ENCODE measurements at regions not wholly inside any gene's neighbourhood (a gene's known extent, or its start where the extent isn't known, plus 50 kb on each side); places are given as distances from the start of the nearest gene placed in this dataset.
"Not testable (repeated sequence)": the region's sequence is repeated elsewhere in the genome, so short reads cannot be mapped to it uniquely, and the experiment has no call there.

DNA sequence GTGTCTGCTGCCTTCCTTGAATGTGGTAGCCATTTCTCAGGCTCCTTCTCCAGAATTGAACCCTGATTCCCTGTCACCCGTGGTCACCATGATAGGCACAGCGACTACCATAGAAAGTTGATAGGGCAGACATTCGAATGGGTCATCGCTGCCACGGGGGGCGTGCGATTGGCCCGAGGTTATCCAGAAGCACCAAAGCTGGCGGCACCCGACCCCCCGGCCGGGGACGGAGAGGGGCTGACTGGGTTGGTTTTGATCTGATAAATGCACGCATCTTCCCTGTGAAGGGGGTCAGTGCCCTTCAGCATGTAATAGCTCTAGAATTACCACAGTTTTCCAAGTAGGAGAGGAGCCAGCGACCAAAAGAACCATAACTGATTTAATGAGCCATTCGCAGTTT, 94.0 kb upstream of the ANKRD30BL start:
- Histone ChIP-seq H3K27ac (no peak overlapping the region), H3K4me1 (peaks cover 17% of the 10 kb centered on the region), H3K4me3 (no peak overlapping the region), H3K27me3 (no peaks in the 10 kb centered on the region), H3K36me3 (no peaks in the 10 kb centered on the region), H3K9me3 (no peaks in the 10 kb centered on the region)
- intact Hi-C loops (cut with DNase I), result no loop called here
- DNase-seq (ENCODE audit: extremely low spot score in 2 of 2), result no peak
- no peak for TF ChIP-seq POLR2AphosphoS5 (IDR thresholded peaks at IDR 0.05; ENCODE audit: insufficient read depth in 1 of 2, low read depth in 1 of 2)
- TF ChIP-seq, protein P1, sequence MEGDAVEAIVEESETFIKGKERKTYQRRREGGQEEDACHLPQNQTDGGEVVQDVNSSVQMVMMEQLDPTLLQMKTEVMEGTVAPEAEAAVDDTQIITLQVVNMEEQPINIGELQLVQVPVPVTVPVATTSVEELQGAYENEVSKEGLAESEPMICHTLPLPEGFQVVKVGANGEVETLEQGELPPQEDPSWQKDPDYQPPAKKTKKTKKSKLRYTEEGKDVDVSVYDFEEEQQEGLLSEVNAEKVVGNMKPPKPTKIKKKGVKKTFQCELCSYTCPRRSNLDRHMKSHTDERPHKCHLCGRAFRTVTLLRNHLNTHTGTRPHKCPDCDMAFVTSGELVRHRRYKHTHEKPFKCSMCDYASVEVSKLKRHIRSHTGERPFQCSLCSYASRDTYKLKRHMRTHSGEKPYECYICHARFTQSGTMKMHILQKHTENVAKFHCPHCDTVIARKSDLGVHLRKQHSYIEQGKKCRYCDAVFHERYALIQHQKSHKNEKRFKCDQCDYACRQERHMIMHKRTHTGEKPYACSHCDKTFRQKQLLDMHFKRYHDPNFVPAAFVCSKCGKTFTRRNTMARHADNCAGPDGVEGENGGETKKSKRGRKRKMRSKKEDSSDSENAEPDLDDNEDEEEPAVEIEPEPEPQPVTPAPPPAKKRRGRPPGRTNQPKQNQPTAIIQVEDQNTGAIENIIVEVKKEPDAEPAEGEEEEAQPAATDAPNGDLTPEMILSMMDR (IDR thresholded peaks at IDR 0.05), result no peak
- no peak for TF ChIP-seq POLR2A (IDR thresholded peaks at IDR 0.05)

- H3K27me3 ChIP-seq, result no peaks in the 10 kb centered on the region
- H3K9me3 ChIP-seq, result no peaks in the 10 kb centered on the region
- no peak for TF ChIP-seq POLR2AphosphoS5 (IDR thresholded peaks at IDR 0.05; ENCODE audit: insufficient read depth in 1 of 2, low read depth in 1 of 2)
- TF ChIP-seq, protein P1 (IDR thresholded peaks at IDR 0.05), result no peak
- TF ChIP-seq POLR2A (IDR thresholded peaks at IDR 0.05), result no peak
- intact Hi-C loops (cut with DNase I), result no loop called here
- DNase-seq (ENCODE audit: extremely low spot score in 2 of 2), result peak in 1 of 2 donors; percentile 56
- no peak overlapping the region for H3K27ac ChIP-seq
- peaks cover 17% of the 10 kb centered on the region for H3K4me1 ChIP-seq
- no peaks in the 10 kb centered on the region for H3K36me3 ChIP-seq
- peak overlapping the region in 1 of 2 donors; percentile 18 for H3K4me3 ChIP-seq
Measured at GRCh38 chr2:132256251-132256902, 94.6 kb upstream of the ANKRD30BL start.

GRCh38 chr2:132256903-132257300, 95.2 kb upstream of the ANKRD30BL start:
- H3K27me3 ChIP-seq; intact Hi-C loops (cut with DNase I); H3K27ac ChIP-seq; H3K9me3 ChIP-seq; H3K36me3 ChIP-seq: not testable (repeated sequence)
- Histone ChIP-seq H3K4me1 (peaks cover 17% of the 10 kb centered on the region), H3K4me3 (peak overlapping the region; percentile 13 to 18)
- DNase-seq (ENCODE audit: extremely low spot score in 2 of 2), result peak in 1 of 2 donors; percentile 37

DNA sequence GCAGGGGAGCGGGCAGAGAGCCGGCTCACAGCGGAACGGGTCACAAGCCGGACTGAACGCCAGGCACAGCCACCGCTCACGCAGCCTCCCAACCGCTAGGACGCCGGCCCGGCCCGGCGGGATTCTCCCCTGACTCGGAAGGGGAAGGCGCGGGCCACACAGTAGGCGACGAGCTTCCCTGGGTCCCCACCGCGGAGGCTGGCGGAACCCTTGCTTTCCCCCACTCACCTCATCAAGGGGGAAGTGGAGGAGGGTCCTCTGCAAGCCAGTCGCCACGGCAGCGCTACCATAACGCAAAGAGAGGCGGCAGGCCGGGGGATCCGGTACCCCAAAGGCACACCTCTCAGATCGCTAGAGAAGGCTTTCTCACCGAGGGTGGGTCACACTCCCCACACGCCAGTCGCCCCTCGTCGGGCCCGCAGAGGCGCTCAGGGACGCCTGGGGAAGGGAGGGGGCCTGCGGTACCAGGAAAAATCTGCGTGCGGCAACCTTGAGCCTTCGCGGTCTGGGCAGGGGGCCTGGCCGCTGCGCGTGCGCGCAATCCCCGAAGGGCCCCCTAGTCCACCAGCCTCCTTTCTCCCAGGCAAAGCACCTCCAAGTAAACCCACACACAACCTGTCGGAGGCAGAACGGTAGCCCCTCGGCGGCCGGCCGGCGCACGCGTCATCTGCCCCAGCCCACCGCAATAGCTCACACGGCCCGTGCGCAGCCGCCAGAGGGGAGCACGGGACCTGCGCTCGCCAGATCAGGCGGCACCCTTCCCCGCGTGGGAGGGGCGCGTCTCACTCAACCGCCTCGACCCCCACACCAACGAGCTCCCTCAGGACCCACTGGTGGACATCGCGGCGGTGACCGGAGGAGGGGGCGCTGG, 95.8 kb upstream of the ANKRD30BL start:
- intact Hi-C loops (cut with DNase I), result not testable (repeated sequence)

DNA sequence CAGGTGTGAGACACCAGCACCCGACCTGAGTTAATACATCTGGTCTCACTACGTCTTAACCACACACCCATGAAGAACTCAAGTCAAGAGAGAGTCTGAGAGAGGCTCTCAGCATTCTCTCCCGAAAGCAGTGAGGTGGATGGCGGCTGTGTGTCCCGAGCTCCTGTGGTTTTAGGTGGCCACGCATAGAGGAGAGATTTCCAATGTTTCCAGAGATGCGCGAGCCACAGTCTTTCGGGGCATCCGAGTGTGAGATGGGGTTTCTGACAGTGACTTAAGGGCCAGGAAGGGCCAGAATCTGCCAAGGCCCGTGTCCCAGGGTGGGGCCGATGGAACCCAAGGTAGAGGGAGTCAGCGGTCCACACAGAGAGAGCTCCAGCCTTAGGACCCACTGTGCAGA, 97.5 kb upstream of the ANKRD30BL start:
- H3K36me3 ChIP-seq; H3K27me3 ChIP-seq; H3K4me3 ChIP-seq; H3K9me3 ChIP-seq; H3K27ac ChIP-seq; DNase-seq (ENCODE audit: extremely low spot score in 2 of 2); intact Hi-C loops (cut with DNase I): not testable (repeated sequence)
- H3K4me1 ChIP-seq, result peaks cover 17% of the 10 kb centered on the region

More for the DNA sequence above, 95.8 kb upstream of the ANKRD30BL start:
- peak in 1 of 2 donors; percentile 56 for DNase-seq (ENCODE audit: extremely low spot score in 2 of 2)
- not testable (repeated sequence) for H3K9me3 ChIP-seq, H3K27ac ChIP-seq, H3K27me3 ChIP-seq, H3K36me3 ChIP-seq
- H3K4me1 ChIP-seq, result peaks cover 17% of the 10 kb centered on the region
- peak overlapping the region; percentile 13 to 18 for H3K4me3 ChIP-seq

DNA sequence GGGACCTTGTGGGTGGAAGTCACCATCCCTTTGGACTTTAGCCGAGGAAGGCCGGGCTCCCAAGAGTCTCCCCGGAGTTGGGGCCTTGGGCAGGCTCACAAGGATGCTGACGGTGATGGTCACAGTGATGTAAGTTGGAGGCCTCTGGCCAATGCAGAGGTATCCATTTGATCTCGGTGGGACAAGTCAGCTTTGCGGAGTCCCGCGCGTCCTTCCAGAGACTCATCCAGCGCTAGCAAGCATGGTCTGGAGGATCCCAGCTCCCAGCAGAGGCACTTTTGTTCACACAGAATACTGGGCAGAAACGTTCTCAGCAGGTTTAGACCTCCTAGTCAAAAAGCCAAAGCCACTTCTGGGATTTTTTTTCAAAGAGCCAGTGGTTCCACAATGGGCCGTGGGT, 103.8 kb upstream of the ANKRD30BL start:
- H3K4me1 ChIP-seq; H3K4me3 ChIP-seq; H3K27ac ChIP-seq; H3K36me3 ChIP-seq; H3K27me3 ChIP-seq; H3K9me3 ChIP-seq; intact Hi-C loops (cut with DNase I); DNase-seq (ENCODE audit: extremely low spot score in 2 of 2): not testable (repeated sequence)

GRCh38 chr2:132267105-132267497, 105.3 kb upstream of the ANKRD30BL start:
- H3K4me1 ChIP-seq, result no peaks in the 10 kb centered on the region
- intact Hi-C loops (cut with DNase I), result no loop called here
- no peak for DNase-seq (ENCODE audit: extremely low spot score in 2 of 2)
- H3K36me3 ChIP-seq, result no peaks in the 10 kb centered on the region
- H3K4me3 ChIP-seq, result no peak overlapping the region
- no peak overlapping the region for H3K27ac ChIP-seq
- no peaks in the 10 kb centered on the region for H3K9me3 ChIP-seq
- no peaks in the 10 kb centered on the region for H3K27me3 ChIP-seq
- TF ChIP-seq POLR2A (IDR thresholded peaks at IDR 0.05) (no peak), POLR2AphosphoS5 (IDR thresholded peaks at IDR 0.05; ENCODE audit: insufficient read depth in 1 of 2, low read depth in 1 of 2) (no peak)
- TF ChIP-seq, protein P1 (IDR thresholded peaks at IDR 0.05), result no peak

- H3K27ac ChIP-seq; intact Hi-C loops (cut with DNase I); H3K9me3 ChIP-seq; DNase-seq (ENCODE audit: extremely low spot score in 2 of 2); H3K36me3 ChIP-seq; H3K27me3 ChIP-seq; H3K4me1 ChIP-seq: not testable (repeated sequence)
- peak overlapping the region; percentile 32 to 37 for H3K4me3 ChIP-seq
Measured at GRCh38 chr2:132267498-132268283, 105.9 kb upstream of the ANKRD30BL start.

Data from vagina (tissue), 2 donors.